GM13976 (cell line): ENCODE measurements at regions not wholly inside any gene's neighbourhood (a gene's known extent, or its start where the extent isn't known, plus 50 kb on each side); places are given as distances from the start of the nearest gene placed in this dataset.
"Not testable (repeated sequence)": the region's sequence is repeated elsewhere in the genome, so short reads cannot be mapped to it uniquely, and the experiment has no call there.

Source experiments
- DNase-seq: peaks from one replicate; pipeline ENCODE4 v3.0.0; 2012; ENCODE audit warnings: low spot score
- CTCF ChIP-seq: IDR thresholded peaks from 2 replicates; pipeline ENCODE4 v1.5.1; 2012; ENCODE audit warnings: borderline replicate concordance, mild to moderate bottlenecking; ENCODE audit not compliant: insufficient read depth; ENCODE audit errors: extremely low read depth, missing control alignments, control extremely low read depth
- in situ Hi-C: fragments of 300-500 bp; cut with MboI; formaldehyde crosslinking; loops from one replicate; pipeline ENCODE4 v1.12.0; 2022; ENCODE audit warnings: low sequenced_read_pairs, mixed read lengths, inconsistent platforms; ENCODE audit not compliant: unreplicated experiment

DNA sequence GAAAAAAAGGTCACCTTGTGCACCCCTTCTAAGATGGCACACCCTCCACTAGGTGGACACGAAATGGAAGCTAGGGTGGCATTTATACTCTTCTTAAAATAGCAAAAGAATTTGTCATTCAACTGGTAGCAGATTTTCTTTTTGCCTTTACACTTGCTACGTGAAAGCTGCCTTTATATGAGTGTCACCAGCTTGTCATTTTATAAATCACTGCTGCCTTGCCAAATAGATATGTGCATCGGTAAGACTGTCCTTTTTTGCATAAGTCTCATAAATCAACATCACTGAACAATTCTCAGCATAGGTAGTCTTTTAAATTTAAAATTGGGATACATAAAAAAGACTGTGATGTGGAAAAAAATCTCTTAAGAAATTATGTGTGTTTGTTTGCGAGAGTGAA lies 764.1 kb downstream of the TDRD15 start:
- TF ChIP-seq CTCF = no peak
- in situ Hi-C loops = no loop called here
- DNase-seq = no peak

DNA sequence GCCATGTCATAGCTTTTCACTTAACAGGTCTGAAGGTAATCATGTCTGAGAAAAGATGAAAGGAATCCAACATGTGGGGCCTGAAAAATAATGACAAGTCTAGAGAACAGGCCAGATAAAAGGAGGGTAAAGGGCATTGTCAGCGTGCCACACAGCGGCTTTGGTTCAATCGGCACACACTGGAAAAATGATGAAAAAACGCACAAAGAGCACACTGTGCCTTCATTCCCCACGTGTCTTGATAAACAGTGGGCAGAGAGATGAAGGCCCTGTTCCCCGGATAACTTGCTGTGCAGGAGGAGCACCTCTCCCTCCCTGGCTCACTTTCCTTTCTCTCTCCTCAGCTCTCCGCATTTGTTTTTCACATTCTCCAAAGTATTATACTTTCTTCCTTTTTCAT lies 766.3 kb downstream of the TDRD15 start:
- DNase-seq = no peak
- TF ChIP-seq CTCF = no peak
- in situ Hi-C loops = no loop called here

DNA sequence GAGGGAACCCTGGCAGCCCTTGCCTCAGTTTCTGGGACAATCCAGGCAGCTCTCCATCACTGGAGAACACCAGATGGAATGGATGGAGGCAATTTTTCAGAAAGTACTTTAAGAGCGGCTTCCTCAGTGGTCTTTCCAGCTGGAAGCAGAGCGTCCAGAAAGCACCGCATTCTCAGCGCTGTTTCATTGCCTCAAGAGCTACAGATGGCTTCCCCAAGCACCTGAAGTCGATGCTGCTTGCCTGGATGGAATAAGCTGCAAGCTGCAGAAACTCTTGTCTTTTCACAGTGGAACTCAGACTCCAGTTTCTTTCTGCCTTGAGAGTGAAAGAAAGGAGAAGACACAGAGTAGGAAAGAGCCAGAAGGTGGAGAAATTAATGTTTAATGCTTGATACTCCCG lies 766.9 kb downstream of the TDRD15 start:
- DNase-seq = no peak
- TF ChIP-seq CTCF = no peak
- in situ Hi-C loops = no loop called here

GRCh38 chr2:21891191-21891590 lies 767.4 kb downstream of the TDRD15 start:
- no peak for DNase-seq
- in situ Hi-C loops = no loop called here
- TF ChIP-seq CTCF = no peak

DNA sequence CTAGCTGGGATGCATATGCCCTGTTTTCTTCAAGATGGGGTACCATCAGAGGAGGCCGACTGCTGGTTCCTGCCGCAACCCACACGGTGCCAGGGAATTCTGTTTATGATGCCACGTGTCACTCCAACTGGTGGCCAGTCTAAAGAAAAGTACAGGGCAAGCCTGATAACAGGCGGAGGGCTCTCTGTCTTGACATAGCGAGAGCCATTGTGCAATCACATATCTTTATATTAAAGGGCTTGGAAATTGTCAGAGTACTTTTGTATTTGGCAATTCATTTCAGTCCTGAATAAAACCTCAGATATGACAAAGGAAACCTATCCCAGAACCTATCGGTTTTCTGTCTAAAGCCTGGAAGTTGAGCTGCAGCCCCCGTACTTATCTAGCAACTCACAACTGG lies 768.4 kb downstream of the TDRD15 start:
- no peak for DNase-seq
- in situ Hi-C loops = no loop called here
- TF ChIP-seq CTCF = no peak

GRCh38 chr2:21895200-21895599 lies 771.4 kb downstream of the TDRD15 start:
- no peak for DNase-seq
- no peak for TF ChIP-seq CTCF
- in situ Hi-C loops = no loop called here

GRCh38 chr2:21908712-21909380 lies 785.1 kb downstream of the TDRD15 start:
- in situ Hi-C loops = not testable (repeated sequence)

More at GRCh38 chr2:21908712-21909380, 785.1 kb downstream of the TDRD15 start:
- not testable (repeated sequence) for DNase-seq
